ENCODE measurements at regions not wholly inside any gene's neighbourhood (a gene's known extent, or its start where the extent isn't known, plus 50 kb on each side); places are given as distances from the start of the nearest gene placed in this dataset.
"Not testable (repeated sequence)": the region's sequence is repeated elsewhere in the genome, so short reads cannot be mapped to it uniquely, and the experiment has no call there.

- DNase-seq (ENCODE audit: low read depth), result no peak
Measured at GRCh38 chr13:28607187-28607955, 51.6 kb upstream of the POMP start.

DNA sequence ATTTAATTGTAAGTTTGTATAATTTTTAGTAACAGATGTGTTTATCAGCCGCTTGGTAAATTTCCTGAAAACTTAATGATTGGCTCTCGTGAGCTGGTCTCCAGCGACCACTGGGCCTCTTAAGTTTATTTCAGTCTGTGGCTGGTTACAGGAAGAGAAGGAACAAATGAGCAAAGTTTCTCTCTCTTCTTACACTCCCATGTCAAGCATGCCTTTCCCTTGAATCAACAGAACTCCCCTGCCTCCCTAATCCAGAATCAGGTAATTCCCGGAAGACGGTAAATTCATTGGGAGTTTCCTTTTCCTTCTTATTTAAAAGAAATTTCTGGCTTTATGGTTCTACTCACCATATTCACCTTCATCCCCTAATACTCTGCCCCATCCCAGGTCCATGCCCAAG lies 52.5 kb upstream of the POMP start:
- no peak for DNase-seq (ENCODE audit: low read depth)

DNA sequence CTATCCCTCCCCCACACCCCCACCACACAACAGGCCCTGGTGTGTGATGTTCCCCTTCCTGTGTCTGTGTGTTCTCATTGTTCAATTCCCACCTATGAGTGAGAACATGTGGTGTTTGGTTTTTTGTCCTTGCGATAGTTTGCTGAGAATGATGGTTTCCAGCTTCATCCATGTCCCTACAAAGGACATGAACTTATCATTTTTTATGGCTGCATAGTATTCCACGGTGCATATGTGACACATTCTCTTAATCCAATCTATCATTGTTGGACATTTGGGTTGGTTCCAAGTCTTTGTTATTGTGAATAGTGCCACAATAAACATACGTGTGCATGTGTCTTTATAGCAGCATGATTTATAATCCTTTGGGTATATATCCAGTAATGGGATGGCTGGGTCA lies 53.8 kb upstream of the POMP start:
- DNase-seq (ENCODE audit: low read depth), result not testable (repeated sequence)

DNA sequence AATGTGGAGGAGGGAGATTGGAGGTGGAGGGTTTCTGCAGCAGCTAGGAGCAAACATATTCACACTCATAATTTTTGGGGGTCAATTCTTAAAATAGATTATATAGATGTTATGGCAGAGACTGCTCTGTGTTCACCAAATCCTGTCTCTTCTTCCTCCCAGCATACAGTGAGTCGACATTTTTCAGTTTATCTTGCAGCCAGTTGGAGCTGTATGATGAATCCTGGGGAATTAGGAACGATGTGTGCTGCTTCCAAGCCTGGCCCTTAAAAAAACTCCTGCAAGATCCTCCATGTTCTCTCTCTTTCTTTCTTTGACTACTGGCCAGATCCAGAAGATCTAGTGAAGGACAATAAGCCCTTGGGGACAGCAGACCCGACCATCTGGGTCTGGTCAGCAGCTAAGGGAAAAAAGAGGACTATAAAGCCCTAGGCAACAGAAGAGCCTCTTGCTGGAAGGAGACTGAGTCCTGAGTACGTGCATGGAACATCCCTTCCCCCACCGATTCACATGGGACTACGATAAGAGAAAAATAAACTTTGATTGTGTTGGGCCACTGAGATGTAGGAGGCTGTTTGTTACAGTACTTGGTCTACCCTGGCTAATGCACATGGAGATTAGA lies 55.8 kb upstream of the POMP start:
- no peak for DNase-seq (ENCODE audit: low read depth)

DNA sequence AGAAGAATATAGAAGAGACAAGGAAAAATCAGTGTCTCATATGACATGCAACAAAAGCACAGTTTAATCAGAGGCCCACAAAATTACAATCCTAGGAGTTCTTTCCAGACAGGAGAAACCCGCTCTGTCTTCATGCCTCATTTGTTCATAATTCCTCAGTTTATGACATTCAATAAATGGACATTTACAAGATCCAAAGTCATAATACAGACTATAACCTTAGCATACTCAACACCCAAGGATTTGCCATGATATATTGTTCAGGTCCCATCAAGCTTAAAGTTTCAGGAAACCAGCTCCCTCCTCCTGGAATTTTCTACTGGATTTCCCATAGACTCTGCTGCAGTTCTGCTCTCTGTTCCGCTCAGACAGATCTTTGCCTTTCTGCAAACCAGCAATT lies 56.4 kb upstream of the POMP start:
- DNase-seq (ENCODE audit: low read depth), result no peak

DNA sequence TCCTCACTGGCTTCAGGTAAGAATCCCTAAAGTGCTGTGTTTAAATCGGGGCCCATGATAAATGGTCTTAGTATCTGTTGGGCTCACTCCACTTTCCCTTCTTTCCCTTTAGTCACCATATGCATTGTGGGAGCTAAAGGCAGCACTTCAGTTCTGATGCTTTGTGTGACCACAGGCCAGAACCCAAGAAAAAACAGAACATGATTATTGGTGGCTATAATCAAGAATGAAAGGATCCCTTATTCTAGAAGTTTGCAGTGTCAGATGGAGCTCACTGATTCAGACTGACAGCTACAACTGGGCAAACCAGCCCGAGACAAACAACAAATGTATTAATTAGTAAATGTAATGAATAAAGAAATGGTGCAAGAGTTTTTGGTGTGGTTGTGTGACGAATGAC lies 57.3 kb upstream of the POMP start:
- no peak for DNase-seq (ENCODE audit: low read depth)

- DNase-seq (ENCODE audit: low read depth), result no peak
Measured at GRCh38 chr13:28597641-28598040, 61.3 kb upstream of the POMP start.

DNA sequence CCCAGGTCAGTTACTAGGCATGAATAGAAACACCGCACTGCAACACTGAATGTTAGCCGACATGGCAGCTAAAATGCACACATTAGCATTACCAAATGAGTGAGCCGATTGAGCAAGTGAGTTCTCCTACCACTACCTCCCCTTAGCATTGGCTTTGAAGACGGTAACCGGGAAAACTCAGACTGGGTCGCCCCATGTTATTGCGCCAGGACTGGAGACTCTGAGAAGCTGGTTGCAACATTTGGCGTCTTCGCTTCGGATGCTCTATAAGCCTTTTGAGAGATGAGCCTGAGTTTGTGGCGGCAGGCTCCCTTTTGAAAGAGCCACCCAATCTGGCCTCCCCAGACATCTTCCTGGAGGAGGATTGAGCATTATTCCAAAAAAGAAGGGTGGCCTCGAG lies 68.5 kb upstream of the POMP start:
- DNase-seq (ENCODE audit: low read depth), result no peak

GRCh38 chr13:28588296-28588695 lies 70.6 kb upstream of the POMP start:
- no peak for DNase-seq (ENCODE audit: low read depth)

- no peak for DNase-seq (ENCODE audit: low read depth)
Measured at GRCh38 chr13:28587174-28587540, 71.8 kb upstream of the POMP start.

- DNase-seq (ENCODE audit: low read depth), result no peak
Measured at GRCh38 chr13:28586439-28587173, 72.3 kb upstream of the POMP start.

DNA sequence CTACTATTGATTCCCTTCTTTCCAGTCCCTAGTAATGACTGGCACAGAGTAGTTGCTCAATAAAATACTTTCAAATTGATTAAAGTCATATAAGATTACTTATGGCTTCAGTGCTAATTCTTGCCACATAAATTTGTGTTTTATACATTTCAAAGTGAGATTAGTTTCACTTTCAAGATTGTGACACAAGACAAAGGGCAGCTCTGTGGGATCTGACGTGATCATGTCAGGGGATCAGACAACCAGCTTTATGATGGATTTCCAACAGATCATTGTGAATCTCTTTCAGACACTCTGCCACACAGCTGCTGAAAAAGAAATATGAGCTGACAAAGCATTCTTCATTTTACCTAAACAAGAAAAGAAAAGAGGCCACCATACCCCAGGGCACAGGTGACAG lies 73.4 kb upstream of the POMP start:
- DNase-seq (ENCODE audit: low read depth), result no peak

DNA sequence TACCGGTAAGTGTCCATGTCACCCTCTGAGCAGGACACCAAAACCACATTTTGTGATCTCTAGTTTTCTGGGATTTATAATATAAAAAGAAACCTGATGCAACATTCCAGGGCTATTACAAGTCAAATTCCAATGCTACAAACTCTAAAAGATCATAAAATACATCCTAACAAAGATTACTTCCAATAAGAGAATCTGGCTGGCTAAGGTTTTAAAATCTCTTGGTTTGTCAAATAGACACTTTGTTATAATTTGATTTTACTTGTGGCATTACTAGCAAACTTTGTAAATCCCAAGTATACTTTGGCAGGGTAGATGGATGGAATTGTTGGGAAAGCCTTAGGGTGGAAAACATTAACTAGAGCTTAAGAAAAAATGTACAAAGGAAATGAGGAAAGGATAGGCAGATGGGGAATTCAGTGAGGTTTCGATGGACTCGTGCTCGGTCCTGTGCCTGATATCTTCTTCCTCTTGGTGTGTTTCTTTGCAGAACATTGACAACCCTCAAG lies 74.0 kb upstream of the POMP start:
- DNase-seq (ENCODE audit: low read depth), result peak; percentile 57

DNA sequence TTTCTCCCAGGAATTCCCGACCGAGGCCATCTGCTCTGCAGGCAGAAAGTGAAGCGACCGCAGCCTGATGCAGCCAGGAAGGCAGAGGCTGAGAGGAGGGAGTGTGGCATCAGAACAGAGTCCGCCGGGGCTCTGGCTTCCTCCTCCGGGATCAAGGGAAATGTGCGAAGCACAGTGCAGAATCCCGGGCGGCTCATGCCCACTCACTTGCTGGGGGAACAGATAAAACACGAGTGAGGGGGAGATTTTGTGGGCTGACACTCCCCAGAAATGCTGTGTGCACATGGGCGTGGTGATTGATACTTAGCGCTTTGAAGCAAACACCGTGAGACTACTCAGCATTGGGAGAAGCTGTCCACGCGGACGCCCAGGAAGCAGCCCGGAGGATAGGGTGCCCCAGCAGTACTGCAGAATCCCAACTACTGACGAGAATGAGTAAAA lies 75.3 kb upstream of the POMP start:
- DNase-seq (ENCODE audit: low read depth), result no peak

DNA sequence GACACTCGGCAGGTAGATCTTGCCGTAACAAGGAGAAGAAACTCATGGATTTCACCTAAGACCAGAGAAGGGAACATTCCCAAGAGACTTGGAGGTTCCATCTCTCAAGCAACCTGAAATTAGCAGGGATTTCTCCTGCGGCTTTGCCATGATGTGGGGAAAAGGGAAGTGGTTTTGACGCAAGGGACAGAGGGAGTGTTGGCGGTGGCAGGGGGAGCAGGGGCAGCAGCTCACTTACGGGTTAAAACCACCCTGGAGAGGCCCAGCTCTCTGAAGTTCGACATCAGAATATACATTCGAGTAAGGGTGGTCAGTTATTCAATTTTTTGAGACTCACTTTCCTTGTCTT lies 76.1 kb upstream of the POMP start:
- no peak for DNase-seq (ENCODE audit: low read depth)

DNA sequence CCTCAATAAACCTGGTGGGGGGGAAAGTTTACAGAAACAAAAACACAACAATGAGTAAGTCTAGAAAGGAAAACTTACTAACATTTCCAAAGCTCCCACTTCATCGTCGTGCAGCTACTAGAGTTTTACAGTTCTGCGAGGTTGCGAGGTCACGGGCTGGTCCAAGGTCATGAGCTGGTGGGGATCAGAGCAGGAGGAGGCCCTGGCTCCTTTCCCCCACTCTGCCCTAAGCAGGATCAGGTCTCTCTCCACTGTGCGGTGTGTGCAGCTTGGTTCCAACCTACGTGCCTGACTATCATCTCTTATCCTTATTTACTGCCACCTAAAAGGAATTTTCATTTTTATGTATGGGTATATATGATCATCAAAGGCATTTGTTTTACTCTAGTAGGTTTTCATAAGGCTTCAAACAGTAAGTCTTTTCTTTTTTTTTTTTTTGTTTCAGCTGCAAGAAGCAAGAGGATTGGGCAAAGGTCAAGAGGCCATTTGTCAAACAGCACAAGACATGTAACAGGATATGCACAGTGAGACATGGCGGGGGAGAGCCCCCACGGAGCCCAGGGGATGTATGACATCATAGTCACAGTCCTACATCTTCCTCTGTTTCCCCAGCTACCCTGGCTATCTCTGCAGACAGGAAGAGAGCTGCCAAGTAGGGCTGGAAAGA lies 76.6 kb upstream of the POMP start:
- DNase-seq (ENCODE audit: low read depth), result no peak

DNA sequence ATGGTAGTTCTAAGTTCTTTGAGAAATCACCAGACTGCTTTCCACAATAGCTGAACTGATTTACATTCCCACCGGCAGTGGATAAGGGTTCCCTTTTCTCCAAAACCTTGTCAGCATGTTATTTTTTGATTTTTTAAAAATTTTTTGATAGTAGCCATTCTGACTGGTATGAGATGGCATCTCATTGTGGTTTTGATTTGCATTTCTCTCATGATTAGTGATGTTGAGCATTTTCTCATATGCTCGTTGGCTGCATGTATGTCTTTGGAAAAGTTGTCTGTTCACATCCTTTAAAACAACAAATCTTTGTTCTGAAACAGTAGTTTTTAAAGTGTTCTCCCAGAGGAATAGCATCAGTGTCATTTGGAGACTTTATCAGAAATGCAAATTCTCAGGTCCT lies 77.5 kb upstream of the POMP start:
- DNase-seq (ENCODE audit: low read depth), result no peak

DNA sequence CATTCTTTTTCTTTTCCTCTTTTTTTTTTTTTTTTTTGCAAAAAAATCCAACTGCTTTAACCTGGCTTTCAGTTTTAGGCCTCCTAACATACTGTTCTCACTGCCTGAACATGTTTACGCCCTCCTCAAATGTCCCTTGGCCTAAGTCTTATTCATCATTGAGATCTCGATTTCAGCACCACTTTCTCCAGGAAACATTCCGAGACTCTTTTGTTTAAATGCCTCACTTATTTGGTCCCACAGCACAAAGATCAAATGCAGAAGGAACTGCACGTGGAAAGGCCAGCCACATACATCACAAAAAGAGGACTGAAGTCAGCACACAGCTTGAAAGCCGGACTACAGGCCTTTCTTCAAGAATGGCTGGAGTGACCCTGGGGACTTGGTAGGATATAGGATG lies 79.2 kb upstream of the POMP start:
- DNase-seq (ENCODE audit: low read depth), result no peak

GRCh38 chr13:28579322-28579721 lies 79.6 kb upstream of the POMP start:
- DNase-seq (ENCODE audit: low read depth), result no peak

- no peak for DNase-seq (ENCODE audit: low read depth)
Measured at GRCh38 chr13:28576067-28576466, 81.1 kb upstream of the FLT1 start.

- no peak for DNase-seq (ENCODE audit: low read depth)
Measured at GRCh38 chr13:28575200-28575599, 80.3 kb upstream of the FLT1 start.

- peak; percentile 86 for DNase-seq (ENCODE audit: low read depth)
Measured at GRCh38 chr13:28574617-28575142, 79.8 kb upstream of the FLT1 start.
